GM23338 (cell line): ENCODE measurements at regions not wholly inside any gene's neighbourhood (a gene's known extent, or its start where the extent isn't known, plus 50 kb on each side); places are given as distances from the start of the nearest gene placed in this dataset.

Source experiments
- ATAC-seq: fragments of 200-7000 bp; cut with Tn5 transposase; 3 replicates; pipeline ENCODE4 v1.9.1; 2020
- DNase-seq: peaks from one replicate; pipeline ENCODE4 v3.0.0-alpha.2; 2015; ENCODE audit warnings: low spot score
- H2AFZ ChIP-seq: fragments of 200-600 bp; sonication (generic); 2 replicates; pipeline ENCODE4 v1.8.0; 2016; ENCODE audit warnings: antibody characterized with exemption, mild to moderate bottlenecking, moderate library complexity
- H3F3A ChIP-seq: fragments of 200-600 bp; sonication (generic); replicated peaks from 2 replicates; pipeline ENCODE4 v1.8.0; 2017; ENCODE audit warnings: antibody characterized with exemption, mixed run types, low read depth
- H3K27ac ChIP-seq: fragments of 200-600 bp; sonication (generic); 2 replicates; pipeline ENCODE4 v1.6.1; 2016; ENCODE audit warnings: low read depth
- H3K27me3 ChIP-seq: fragments of 200-600 bp; sonication (generic); 2 replicates; pipeline ENCODE4 v1.8.0; 2016; ENCODE audit warnings: mild to moderate bottlenecking, mixed run types, moderate library complexity; ENCODE audit not compliant: insufficient read depth
- H3K36me3 ChIP-seq: fragments of 200-600 bp; sonication (generic); 2 replicates; pipeline ENCODE4 v1.8.0; 2016; ENCODE audit warnings: mild to moderate bottlenecking; ENCODE audit not compliant: insufficient read depth
- H3K4me1 ChIP-seq: fragments of 200-600 bp; sonication (generic); 2 replicates; pipeline ENCODE4 v1.8.0; 2016; ENCODE audit warnings: mild to moderate bottlenecking, moderate library complexity; ENCODE audit not compliant: insufficient read depth
- H3K4me2 ChIP-seq: fragments of 200-600 bp; sonication (generic); 2 replicates; pipeline ENCODE4 v1.7.1; 2017; ENCODE audit warnings: mixed run types
- H3K4me3 ChIP-seq: fragments of 200-600 bp; sonication (generic); 2 replicates; pipeline ENCODE4 v1.6.1; 2016; ENCODE audit warnings: mixed run types
- H3K79me2 ChIP-seq: fragments of 200-600 bp; sonication (generic); replicated peaks from 2 replicates; pipeline ENCODE4 v1.8.0; 2017; ENCODE audit warnings: mild to moderate bottlenecking; ENCODE audit not compliant: insufficient read depth
- H3K9me2 ChIP-seq: fragments of 200-600 bp; sonication (generic); 2 replicates; pipeline ENCODE4 v1.8.0; 2017; ENCODE audit not compliant: insufficient read depth
- H4K20me1 ChIP-seq: fragments of 200-600 bp; sonication (generic); replicated peaks from 2 replicates; pipeline ENCODE4 v1.8.0; 2017; ENCODE audit warnings: mild to moderate bottlenecking; ENCODE audit not compliant: insufficient read depth
- H3K27ac Mint-ChIP-seq: 2 replicates; pipeline ENCODE4 v1.8.0; 2020; ENCODE audit warnings: inconsistent platforms, mild to moderate bottlenecking, moderate library complexity, mixed read lengths
- H3K27me3 Mint-ChIP-seq: 3 replicates; pipeline ENCODE4 v1.8.0; 2022; ENCODE audit warnings: low read depth, mild to moderate bottlenecking, moderate library complexity, mixed read lengths, inconsistent platforms; ENCODE audit not compliant: insufficient read depth, poor library complexity
- H3K36me3 Mint-ChIP-seq: 3 replicates; pipeline ENCODE4 v1.8.0; 2021; ENCODE audit warnings: low read depth, mild to moderate bottlenecking, inconsistent platforms, moderate library complexity, mixed read lengths
- H3K4me1 Mint-ChIP-seq: 3 replicates; pipeline ENCODE4 v1.8.0; 2020; ENCODE audit warnings: mild to moderate bottlenecking, inconsistent platforms, mixed read lengths
- H3K4me3 Mint-ChIP-seq: 3 replicates; pipeline ENCODE4 v1.8.0; 2021; ENCODE audit warnings: moderate library complexity, mild to moderate bottlenecking, inconsistent platforms, mixed read lengths
- H3K9me3 Mint-ChIP-seq: 3 replicates; pipeline ENCODE4 v1.8.0; 2020; ENCODE audit warnings: moderate library complexity, mild to moderate bottlenecking, inconsistent platforms, mixed read lengths
- CREB1 ChIP-seq: fragments of 250-450 bp; sonication (Bioruptor Pico); IDR thresholded peaks from 2 replicates; pipeline ENCODE4 v1.5.0; 2020; ENCODE audit warnings: low read depth, mild to moderate bottlenecking, moderate library complexity
- NANOG ChIP-seq: IDR thresholded peaks from 2 replicates; pipeline ENCODE4 v1.6.1; 2016; ENCODE audit warnings: antibody characterized with exemption, borderline replicate concordance
- STAT1 ChIP-seq: IDR thresholded peaks from one replicate; pipeline ENCODE4 v1.6.1; 2016; ENCODE audit warnings: antibody characterized with exemption; ENCODE audit not compliant: unreplicated experiment
- ZNF114 ChIP-seq: fragments of 250-450 bp; sonication (Bioruptor Pico); IDR thresholded peaks from 2 replicates; pipeline ENCODE4 v1.5.0; 2020; ENCODE audit warnings: mild to moderate bottlenecking, moderate library complexity
- ZNF331 ChIP-seq: fragments of 250-450 bp; sonication (Bioruptor Pico); IDR thresholded peaks from 2 replicates; pipeline ENCODE4 v1.5.0; 2020; ENCODE audit warnings: low read depth, mild to moderate bottlenecking, moderate library complexity
- TF ChIP-seq, protein P1 (sequence below): IDR thresholded peaks from one replicate; pipeline ENCODE4 v1.6.1; 2018; ENCODE audit warnings: antibody characterized with exemption; ENCODE audit not compliant: unreplicated experiment
- TF ChIP-seq, protein P2 (sequence below): IDR thresholded peaks from 2 replicates; pipeline ENCODE4 v1.6.1; 2016; ENCODE audit warnings: antibody characterized with exemption
- TF ChIP-seq, protein P3 (sequence below): fragments of 250-450 bp; sonication (Bioruptor Pico); IDR thresholded peaks from 2 replicates; pipeline ENCODE4 v1.5.0; 2020; ENCODE audit warnings: mild to moderate bottlenecking, moderate library complexity

DNA sequence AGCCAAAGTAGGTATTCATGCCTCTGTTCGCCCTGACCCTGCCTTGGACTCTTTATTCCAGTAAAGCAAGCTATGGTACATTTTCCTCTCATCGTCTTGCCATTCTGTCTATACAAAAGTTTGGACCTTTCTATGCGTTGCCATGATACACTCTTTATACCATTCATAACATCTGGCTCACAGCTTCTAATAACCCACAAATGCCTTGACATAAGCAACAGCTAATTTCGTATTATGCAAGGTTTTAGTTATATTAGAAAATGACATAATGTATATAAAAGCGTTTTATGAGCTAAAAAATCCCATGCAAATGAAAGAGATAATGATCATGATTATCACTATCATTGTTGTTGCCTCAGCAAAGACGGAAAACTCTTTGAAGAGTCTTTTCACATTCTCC, 265.7 kb downstream of the TMEM167A start:
- no peak for ATAC-seq
- H3K4me1 Mint-ChIP-seq, result peaks cover 39% of the 10 kb centered on the region
- DNase-seq, result no peak
- H3K9me3 Mint-ChIP-seq, result no peaks in the 10 kb centered on the region
- TF ChIP-seq, protein P1, sequence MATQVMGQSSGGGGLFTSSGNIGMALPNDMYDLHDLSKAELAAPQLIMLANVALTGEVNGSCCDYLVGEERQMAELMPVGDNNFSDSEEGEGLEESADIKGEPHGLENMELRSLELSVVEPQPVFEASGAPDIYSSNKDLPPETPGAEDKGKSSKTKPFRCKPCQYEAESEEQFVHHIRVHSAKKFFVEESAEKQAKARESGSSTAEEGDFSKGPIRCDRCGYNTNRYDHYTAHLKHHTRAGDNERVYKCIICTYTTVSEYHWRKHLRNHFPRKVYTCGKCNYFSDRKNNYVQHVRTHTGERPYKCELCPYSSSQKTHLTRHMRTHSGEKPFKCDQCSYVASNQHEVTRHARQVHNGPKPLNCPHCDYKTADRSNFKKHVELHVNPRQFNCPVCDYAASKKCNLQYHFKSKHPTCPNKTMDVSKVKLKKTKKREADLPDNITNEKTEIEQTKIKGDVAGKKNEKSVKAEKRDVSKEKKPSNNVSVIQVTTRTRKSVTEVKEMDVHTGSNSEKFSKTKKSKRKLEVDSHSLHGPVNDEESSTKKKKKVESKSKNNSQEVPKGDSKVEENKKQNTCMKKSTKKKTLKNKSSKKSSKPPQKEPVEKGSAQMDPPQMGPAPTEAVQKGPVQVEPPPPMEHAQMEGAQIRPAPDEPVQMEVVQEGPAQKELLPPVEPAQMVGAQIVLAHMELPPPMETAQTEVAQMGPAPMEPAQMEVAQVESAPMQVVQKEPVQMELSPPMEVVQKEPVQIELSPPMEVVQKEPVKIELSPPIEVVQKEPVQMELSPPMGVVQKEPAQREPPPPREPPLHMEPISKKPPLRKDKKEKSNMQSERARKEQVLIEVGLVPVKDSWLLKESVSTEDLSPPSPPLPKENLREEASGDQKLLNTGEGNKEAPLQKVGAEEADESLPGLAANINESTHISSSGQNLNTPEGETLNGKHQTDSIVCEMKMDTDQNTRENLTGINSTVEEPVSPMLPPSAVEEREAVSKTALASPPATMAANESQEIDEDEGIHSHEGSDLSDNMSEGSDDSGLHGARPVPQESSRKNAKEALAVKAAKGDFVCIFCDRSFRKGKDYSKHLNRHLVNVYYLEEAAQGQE, result no peak
- TF ChIP-seq, protein P2, sequence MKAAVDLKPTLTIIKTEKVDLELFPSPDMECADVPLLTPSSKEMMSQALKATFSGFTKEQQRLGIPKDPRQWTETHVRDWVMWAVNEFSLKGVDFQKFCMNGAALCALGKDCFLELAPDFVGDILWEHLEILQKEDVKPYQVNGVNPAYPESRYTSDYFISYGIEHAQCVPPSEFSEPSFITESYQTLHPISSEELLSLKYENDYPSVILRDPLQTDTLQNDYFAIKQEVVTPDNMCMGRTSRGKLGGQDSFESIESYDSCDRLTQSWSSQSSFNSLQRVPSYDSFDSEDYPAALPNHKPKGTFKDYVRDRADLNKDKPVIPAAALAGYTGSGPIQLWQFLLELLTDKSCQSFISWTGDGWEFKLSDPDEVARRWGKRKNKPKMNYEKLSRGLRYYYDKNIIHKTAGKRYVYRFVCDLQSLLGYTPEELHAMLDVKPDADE, result no peak
- no peak for TF ChIP-seq ZNF114
- TF ChIP-seq STAT1, result no peak
- TF ChIP-seq ZNF331 (CRISPR knock-in tag), result no peak
- TF ChIP-seq CREB1, result no peak
- TF ChIP-seq NANOG, result no peak
- TF ChIP-seq, protein P3, sequence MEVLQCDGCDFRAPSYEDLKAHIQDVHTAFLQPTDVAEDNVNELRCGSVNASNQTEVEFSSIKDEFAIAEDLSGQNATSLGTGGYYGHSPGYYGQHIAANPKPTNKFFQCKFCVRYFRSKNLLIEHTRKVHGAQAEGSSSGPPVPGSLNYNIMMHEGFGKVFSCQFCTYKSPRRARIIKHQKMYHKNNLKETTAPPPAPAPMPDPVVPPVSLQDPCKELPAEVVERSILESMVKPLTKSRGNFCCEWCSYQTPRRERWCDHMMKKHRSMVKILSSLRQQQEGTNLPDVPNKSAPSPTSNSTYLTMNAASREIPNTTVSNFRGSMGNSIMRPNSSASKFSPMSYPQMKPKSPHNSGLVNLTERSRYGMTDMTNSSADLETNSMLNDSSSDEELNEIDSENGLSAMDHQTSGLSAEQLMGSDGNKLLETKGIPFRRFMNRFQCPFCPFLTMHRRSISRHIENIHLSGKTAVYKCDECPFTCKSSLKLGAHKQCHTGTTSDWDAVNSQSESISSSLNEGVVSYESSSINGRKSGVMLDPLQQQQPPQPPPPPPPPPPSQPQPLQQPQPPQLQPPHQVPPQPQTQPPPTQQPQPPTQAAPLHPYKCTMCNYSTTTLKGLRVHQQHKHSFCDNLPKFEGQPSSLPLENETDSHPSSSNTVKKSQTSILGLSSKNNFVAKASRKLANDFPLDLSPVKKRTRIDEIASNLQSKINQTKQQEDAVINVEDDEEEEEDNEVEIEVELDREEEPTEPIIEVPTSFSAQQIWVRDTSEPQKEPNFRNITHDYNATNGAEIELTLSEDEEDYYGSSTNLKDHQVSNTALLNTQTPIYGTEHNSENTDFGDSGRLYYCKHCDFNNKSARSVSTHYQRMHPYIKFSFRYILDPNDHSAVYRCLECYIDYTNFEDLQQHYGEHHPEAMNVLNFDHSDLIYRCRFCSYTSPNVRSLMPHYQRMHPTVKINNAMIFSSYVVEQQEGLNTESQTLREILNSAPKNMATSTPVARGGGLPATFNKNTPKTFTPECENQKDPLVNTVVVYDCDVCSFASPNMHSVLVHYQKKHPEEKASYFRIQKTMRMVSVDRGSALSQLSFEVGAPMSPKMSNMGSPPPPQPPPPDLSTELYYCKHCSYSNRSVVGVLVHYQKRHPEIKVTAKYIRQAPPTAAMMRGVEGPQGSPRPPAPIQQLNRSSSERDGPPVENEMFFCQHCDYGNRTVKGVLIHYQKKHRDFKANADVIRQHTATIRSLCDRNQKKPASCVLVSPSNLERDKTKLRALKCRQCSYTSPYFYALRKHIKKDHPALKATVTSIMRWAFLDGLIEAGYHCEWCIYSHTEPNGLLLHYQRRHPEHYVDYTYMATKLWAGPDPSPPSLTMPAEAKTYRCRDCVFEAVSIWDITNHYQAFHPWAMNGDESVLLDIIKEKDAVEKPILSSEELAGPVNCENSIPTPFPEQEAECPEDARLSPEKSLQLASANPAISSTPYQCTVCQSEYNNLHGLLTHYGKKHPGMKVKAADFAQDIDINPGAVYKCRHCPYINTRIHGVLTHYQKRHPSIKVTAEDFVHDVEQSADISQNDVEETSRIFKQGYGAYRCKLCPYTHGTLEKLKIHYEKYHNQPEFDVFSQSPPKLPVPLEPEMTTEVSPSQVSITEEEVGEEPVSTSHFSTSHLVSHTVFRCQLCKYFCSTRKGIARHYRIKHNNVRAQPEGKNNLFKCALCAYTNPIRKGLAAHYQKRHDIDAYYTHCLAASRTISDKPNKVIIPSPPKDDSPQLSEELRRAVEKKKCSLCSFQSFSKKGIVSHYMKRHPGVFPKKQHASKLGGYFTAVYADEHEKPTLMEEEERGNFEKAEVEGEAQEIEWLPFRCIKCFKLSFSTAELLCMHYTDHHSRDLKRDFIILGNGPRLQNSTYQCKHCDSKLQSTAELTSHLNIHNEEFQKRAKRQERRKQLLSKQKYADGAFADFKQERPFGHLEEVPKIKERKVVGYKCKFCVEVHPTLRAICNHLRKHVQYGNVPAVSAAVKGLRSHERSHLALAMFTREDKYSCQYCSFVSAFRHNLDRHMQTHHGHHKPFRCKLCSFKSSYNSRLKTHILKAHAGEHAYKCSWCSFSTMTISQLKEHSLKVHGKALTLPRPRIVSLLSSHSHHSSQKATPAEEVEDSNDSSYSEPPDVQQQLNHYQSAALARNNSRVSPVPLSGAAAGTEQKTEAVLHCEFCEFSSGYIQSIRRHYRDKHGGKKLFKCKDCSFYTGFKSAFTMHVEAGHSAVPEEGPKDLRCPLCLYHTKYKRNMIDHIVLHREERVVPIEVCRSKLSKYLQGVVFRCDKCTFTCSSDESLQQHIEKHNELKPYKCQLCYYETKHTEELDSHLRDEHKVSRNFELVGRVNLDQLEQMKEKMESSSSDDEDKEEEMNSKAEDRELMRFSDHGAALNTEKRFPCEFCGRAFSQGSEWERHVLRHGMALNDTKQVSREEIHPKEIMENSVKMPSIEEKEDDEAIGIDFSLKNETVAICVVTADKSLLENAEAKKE (CRISPR knock-in tag), result no peak
- Histone ChIP-seq H4K20me1 (no peaks in the 10 kb centered on the region), H3K9me2 (peaks cover 18% of the 10 kb centered on the region), H3K4me1 (peaks cover 33% of the 10 kb centered on the region), H2AFZ (no peak overlapping the region), H3K36me3 (no peaks in the 10 kb centered on the region), H3K27me3 (no peaks in the 10 kb centered on the region), H3K4me2 (no peak overlapping the region), H3F3A (no peaks in the 10 kb centered on the region), H3K4me3 (no peak overlapping the region), H3K79me2 (no peaks in the 10 kb centered on the region), H3K27ac (no peak overlapping the region)
- H3K27ac Mint-ChIP-seq, result no peak overlapping the region
- no peak overlapping the region for H3K4me3 Mint-ChIP-seq
- H3K27me3 Mint-ChIP-seq, result no peaks in the 10 kb centered on the region
- H3K36me3 Mint-ChIP-seq, result no peaks in the 10 kb centered on the region; the same call in 2 of the 3 replicates
